H1 (cell line): ENCODE measurements at regions not wholly inside any gene's neighbourhood (a gene's known extent, or its start where the extent isn't known, plus 50 kb on each side); places are given as distances from the start of the nearest gene placed in this dataset.

Source experiments
- CBX8 ChIP-seq: fragments of 300-800, 300-1000 bp; sonication (generic); IDR thresholded peaks from 2 replicates; pipeline ENCODE4 v1.7.1; 2016; ENCODE audit warnings: low read depth, low read length, borderline replicate concordance
- CREB1 ChIP-seq: IDR thresholded peaks from 2 replicates; pipeline ENCODE4 v1.6.1; 2012; ENCODE audit warnings: inconsistent platforms
- CTCF ChIP-seq, 3 experiments: IDR thresholded peaks; 1 replicate in 2 of 3; 2 replicates in 1 of 3; pipeline versions ENCODE4 v1.5.1 to v1.6.1; 2011; ENCODE audit warnings: low read length in 3 of 3, mild to moderate bottlenecking in 3 of 3, inconsistent platforms in 2 of 3, low read depth in 1 of 3, moderate library complexity in 1 of 3; ENCODE audit not compliant: insufficient read depth in 1 of 3; ENCODE audit errors: control extremely low read depth in 1 of 3
- EGR1 ChIP-seq: IDR thresholded peaks from 2 replicates; pipeline ENCODE4 v1.6.1; 2011; ENCODE audit warnings: low read depth, low read length, borderline replicate concordance
- JUND ChIP-seq: IDR thresholded peaks from 2 replicates; pipeline ENCODE4 v1.6.1; 2011; ENCODE audit warnings: mild to moderate bottlenecking, improper control_type of control experiment, low read length
- POLR2A ChIP-seq, 2 experiments: IDR thresholded peaks; 1 replicate in 1 of 2; 2 replicates in 1 of 2; pipeline ENCODE4 v1.6.1; 2011; ENCODE audit warnings: low read depth in 2 of 2, low read length in 2 of 2, mild to moderate bottlenecking in 2 of 2; ENCODE audit errors: control extremely low read depth in 1 of 2
- SIRT6 ChIP-seq: IDR thresholded peaks from one replicate; pipeline ENCODE4 v1.7.1; 2012; ENCODE audit warnings: low read length, inconsistent platforms

GRCh38 chr11:96714689-96715088, 324.9 kb downstream of the JRKL start:
- TF ChIP-seq JUND = no peak
- no peak for TF ChIP-seq CTCF (IDR thresholded peaks at IDR 0.05; ENCODE audit: control extremely low read depth in 1 of 3, insufficient read depth in 1 of 3, low read depth in 1 of 3, low read length in 3 of 3)
- TF ChIP-seq EGR1 = no peak
- TF ChIP-seq SIRT6 = no peak
- TF ChIP-seq CREB1 = no peak
- TF ChIP-seq POLR2A (IDR thresholded peaks at IDR 0.05; ENCODE audit: control extremely low read depth in 1 of 2, low read depth in 2 of 2, low read length in 2 of 2) = no peak
- no peak for TF ChIP-seq CBX8
